ENCODE measurements at regions not wholly inside any gene's neighbourhood (a gene's known extent, or its start where the extent isn't known, plus 50 kb on each side); places are given as distances from the start of the nearest gene placed in this dataset.

- TF ChIP-seq CTCF (IDR thresholded peaks at IDR 0.05), result no peak
- no peak for TF ChIP-seq POLR2A (IDR thresholded peaks at IDR 0.05)
Observed at GRCh38 chr5:136511046-136511445, 145.7 kb upstream of the TRPC7 start.
